AG10803 (cell line): ENCODE measurements at regions not wholly inside any gene's neighbourhood (a gene's known extent, or its start where the extent isn't known, plus 50 kb on each side); places are given as distances from the start of the nearest gene placed in this dataset.
"Not testable (repeated sequence)": the region's sequence is repeated elsewhere in the genome, so short reads cannot be mapped to it uniquely, and the experiment has no call there.

ENCODE experiments used
- DNase-seq: peaks from one replicate; pipeline ENCODE4 v3.0.0; 2010; ENCODE audit warnings: low read depth
- H3K4me3 ChIP-seq: 2 replicates; pipeline ENCODE4 v1.5.1; 2011; ENCODE audit warnings: mild to moderate bottlenecking, low read length, control low read depth
- TF ChIP-seq, protein P1 (sequence below): conservative IDR thresholded peaks from 2 replicates; pipeline ENCODE4 v1.5.1; 2011; ENCODE audit warnings: mild to moderate bottlenecking, low read length, control low read depth, inconsistent platforms

GRCh38 chr5:21491182-21491581, 1362.0 kb downstream of the CDH12 start:
- not testable (repeated sequence) for DNase-seq, H3K4me3 ChIP-seq

DNA sequence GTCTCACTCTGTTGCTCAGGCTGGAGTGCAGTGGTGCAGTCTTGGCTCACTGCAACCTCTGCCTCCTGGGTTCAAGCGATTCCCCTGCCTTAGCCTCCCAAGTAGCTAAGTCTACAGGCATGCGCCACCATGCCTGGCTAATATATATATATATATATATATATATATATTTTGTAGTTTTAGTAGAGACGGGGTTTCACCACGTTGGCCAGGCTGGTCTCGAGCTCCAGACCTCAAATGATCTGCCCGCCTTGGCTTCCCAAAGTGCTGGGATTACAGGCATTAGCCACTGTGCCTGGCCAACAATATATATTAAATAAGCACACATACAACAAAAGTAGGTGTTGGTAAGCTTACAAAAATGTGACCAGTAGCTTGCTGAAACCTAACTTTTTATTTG, 1364.3 kb downstream of the CDH12 start:
- not testable (repeated sequence) for DNase-seq, H3K4me3 ChIP-seq

DNA sequence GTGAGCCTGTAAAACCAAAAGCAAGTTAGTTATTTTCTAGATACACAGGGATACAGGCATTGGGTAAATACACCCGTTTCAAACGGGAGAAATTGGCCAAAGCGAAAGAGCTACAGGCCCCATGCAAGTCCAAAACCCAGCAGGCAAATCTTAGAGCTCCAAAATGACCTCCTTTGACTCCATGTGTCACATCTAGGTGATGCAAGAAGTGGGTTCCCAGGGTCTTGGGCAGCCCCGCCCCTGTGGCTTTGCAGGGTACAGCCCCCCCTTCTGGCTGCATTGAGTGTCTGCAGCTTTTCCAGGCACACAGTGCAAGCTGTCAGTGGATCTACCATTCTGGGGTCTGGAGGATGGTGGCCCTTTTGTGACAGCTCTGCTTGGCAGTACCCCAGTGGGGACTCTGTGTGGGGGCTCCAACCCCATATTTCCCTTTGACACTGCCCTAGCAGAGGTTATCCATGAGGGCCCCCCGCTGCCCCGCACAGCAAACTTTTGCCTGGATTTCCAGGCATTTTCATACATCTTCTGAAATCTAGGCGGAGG, 1367.6 kb downstream of the CDH12 start:
- not testable (repeated sequence) for H3K4me3 ChIP-seq, DNase-seq

DNA sequence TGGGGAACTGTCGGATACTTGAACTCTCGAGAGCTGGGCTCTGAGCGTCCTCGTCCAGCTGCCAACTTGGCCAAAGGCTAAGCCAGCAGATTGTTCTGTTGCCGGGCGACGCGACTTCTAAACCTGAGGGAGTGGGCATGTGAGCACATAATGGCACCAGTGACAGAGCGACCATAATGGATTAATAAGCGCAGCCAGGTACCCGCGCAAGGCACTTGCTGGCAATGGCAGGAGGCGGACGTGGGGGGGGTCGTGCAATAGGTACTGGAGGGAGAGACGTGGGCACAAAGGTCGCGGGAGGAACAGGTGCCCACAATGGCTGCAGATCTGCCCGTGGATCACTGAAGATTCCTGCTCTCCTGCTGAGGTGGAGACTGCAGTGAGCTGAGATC, 1368.7 kb downstream of the CDH12 start:
- not testable (repeated sequence) for H3K4me3 ChIP-seq, DNase-seq

DNA sequence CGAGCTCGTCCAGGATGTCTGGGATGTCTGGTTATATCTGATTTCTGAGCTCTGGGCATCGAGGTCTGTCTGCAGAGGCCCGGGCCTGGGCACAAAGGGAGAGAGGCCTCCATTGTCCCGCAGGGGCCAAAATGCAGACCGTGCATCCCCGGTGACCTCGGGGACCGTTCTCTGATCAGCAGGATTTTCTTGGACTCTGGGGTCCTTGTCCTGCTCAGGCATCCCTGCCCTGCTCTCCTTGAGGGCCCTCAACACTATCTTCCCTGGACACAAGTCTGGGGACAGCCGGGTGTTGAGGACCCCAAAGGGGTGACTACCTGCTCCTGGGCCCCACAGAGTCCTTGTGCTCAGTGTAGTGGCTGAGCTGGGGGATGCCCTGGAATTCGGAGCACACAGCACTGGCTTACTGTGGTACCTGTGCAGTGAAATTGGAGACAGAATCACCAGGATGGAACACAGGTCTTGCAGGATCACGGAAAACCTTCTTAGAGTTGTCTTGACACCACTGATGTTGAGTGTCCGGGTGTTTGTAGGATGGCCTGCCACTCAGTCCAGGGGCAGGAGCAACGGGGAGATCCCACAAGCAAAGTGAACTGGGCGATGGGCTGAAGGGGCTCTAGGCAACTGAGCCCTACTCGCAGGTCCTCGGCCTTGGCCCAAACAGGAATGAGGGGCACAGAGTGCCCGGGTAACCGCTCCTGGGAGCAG, 1369.2 kb downstream of the CDH12 start:
- not testable (repeated sequence) for H3K4me3 ChIP-seq, DNase-seq

DNA sequence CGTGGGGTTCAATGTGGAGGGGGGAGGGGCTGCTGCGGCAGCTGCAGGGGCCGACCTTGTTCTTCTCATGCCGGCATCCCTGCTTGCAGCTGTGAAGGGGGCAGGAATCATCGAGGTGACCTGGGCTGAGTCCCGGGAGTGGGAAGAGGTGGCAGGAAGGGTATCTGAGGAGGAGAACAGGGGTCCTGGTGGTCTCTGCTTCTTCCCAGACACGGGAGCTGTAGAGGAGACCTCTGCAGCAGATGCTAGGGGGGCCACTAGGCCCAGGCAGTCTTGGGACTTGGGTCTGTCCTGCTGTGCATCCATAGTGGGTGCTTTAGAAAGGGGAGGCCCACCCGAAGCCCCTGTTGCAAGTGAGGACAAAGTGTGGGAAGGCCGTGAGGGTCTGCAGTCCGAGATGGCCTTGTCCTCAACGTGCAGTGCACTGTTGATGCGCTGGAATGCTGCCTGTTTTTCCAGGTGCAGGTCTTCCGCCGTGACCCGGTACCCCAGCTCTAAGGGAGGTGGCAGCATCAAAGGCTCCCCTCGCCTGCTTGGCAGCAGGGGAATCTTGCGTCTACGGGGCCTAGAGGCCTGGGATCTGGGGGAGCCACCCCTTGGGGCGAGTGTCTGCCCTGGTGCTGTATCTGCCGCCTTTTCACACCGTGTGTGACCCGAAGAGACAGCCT, 1370.0 kb downstream of the CDH12 start:
- DNase-seq, H3K4me3 ChIP-seq: not testable (repeated sequence)

GRCh38 chr5:21482522-21482921, 1370.6 kb downstream of the CDH12 start:
- not testable (repeated sequence) for DNase-seq

GRCh38 chr5:21481320-21482270, 1371.5 kb downstream of the CDH12 start:
- not testable (repeated sequence) for H3K4me3 ChIP-seq, DNase-seq

More at GRCh38 chr5:21482522-21482921, 1370.6 kb downstream of the CDH12 start:
- H3K4me3 ChIP-seq: not testable (repeated sequence)

GRCh38 chr5:21480054-21480453, 1373.1 kb downstream of the CDH12 start:
- not testable (repeated sequence) for DNase-seq, H3K4me3 ChIP-seq

DNA sequence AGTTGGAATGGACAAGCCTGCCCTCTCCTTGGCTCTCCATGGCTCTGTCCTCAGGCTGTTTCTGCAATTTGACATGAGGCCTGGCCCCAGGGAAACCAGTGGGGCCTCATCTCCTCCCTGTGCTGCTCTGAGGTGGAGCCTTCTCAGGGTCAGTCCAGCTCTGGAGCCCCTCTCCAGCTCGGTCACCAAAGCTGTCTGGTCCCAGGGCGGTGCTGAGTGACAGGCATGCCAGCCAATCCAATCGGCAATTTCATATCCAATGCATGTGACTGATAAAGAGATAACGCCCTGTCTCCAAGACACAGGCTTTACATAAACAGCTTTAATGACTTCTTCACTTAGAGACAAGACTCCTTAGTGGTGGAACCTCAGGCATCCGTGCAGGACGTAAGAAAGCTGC, 1379.2 kb downstream of the CDH12 start:
- not testable (repeated sequence) for H3K4me3 ChIP-seq, DNase-seq

- not testable (repeated sequence) for DNase-seq
Measured at GRCh38 chr5:21473436-21473835, 1379.7 kb downstream of the CDH12 start.

GRCh38 chr5:21471691-21472090, 1381.5 kb downstream of the CDH12 start:
- DNase-seq: not testable (repeated sequence)

More at GRCh38 chr5:21473436-21473835, 1379.7 kb downstream of the CDH12 start:
- not testable (repeated sequence) for H3K4me3 ChIP-seq

GRCh38 chr5:21469523-21470101, 1383.5 kb downstream of the CDH12 start:
- TF ChIP-seq, protein P1, sequence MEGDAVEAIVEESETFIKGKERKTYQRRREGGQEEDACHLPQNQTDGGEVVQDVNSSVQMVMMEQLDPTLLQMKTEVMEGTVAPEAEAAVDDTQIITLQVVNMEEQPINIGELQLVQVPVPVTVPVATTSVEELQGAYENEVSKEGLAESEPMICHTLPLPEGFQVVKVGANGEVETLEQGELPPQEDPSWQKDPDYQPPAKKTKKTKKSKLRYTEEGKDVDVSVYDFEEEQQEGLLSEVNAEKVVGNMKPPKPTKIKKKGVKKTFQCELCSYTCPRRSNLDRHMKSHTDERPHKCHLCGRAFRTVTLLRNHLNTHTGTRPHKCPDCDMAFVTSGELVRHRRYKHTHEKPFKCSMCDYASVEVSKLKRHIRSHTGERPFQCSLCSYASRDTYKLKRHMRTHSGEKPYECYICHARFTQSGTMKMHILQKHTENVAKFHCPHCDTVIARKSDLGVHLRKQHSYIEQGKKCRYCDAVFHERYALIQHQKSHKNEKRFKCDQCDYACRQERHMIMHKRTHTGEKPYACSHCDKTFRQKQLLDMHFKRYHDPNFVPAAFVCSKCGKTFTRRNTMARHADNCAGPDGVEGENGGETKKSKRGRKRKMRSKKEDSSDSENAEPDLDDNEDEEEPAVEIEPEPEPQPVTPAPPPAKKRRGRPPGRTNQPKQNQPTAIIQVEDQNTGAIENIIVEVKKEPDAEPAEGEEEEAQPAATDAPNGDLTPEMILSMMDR: peak; percentile 37
- H3K4me3 ChIP-seq: not testable (repeated sequence)
- peak; percentile 3 for DNase-seq

More at GRCh38 chr5:21471691-21472090, 1381.5 kb downstream of the CDH12 start:
- H3K4me3 ChIP-seq: not testable (repeated sequence)

- not testable (repeated sequence) for DNase-seq, H3K4me3 ChIP-seq
Measured at GRCh38 chr5:21467544-21467943, 1385.6 kb downstream of the CDH12 start.

GRCh38 chr5:21459744-21460073, 1393.4 kb downstream of the CDH12 start:
- not testable (repeated sequence) for DNase-seq
- peak overlapping the region; percentile 68 for H3K4me3 ChIP-seq
